ENCODE measurements at regions not wholly inside any gene's neighbourhood (a gene's known extent, or its start where the extent isn't known, plus 50 kb on each side); places are given as distances from the start of the nearest gene placed in this dataset.

GRCh38 chr15:77698481-77698880 is 65.8 kb upstream of the LINGO1 start:
- no peak for DNase-seq

- DNase-seq = no peak
Measured at GRCh38 chr15:77697893-77698292, 65.2 kb upstream of the LINGO1 start.

GRCh38 chr15:77696871-77697270 is 64.2 kb upstream of the LINGO1 start:
- DNase-seq = no peak

- DNase-seq = no peak
Measured at GRCh38 chr15:77695961-77696582, 63.4 kb upstream of the LINGO1 start.

GRCh38 chr15:77695548-77695947 is 62.8 kb upstream of the LINGO1 start:
- DNase-seq = no peak

GRCh38 chr15:77693576-77693975 is 60.9 kb upstream of the LINGO1 start:
- DNase-seq = no peak

- DNase-seq = no peak
Measured at GRCh38 chr15:77692614-77693013, 59.9 kb upstream of the LINGO1 start.

GRCh38 chr15:77691607-77692006 is 58.9 kb upstream of the LINGO1 start:
- DNase-seq = no peak

GRCh38 chr15:77689821-77690220 is 57.1 kb upstream of the LINGO1 start:
- DNase-seq = no peak

GRCh38 chr15:77688693-77689092 is 56.0 kb upstream of the LINGO1 start:
- no peak for DNase-seq

- no peak for DNase-seq
Measured at GRCh38 chr15:77688266-77688665, 55.6 kb upstream of the LINGO1 start.

GRCh38 chr15:77685082-77685815 is 52.5 kb upstream of the LINGO1 start:
- DNase-seq = no peak

GRCh38 chr15:77684341-77685081 is 51.8 kb upstream of the LINGO1 start:
- no peak for DNase-seq

GRCh38 chr15:77682564-77682963 is 49.9 kb upstream of the LINGO1 start:
- no peak for DNase-seq

Data from CD4-positive, alpha-beta T cell treated with Interleukin-17A for 1 hour (primary cell).